Fibroblast of skin of abdomen (primary cell): ENCODE measurements at regions not wholly inside any gene's neighbourhood (a gene's known extent, or its start where the extent isn't known, plus 50 kb on each side); places are given as distances from the start of the nearest gene placed in this dataset.
"Not testable (repeated sequence)": the region's sequence is repeated elsewhere in the genome, so short reads cannot be mapped to it uniquely, and the experiment has no call there.

Experiments
- DNase-seq: peaks from one replicate; pipeline ENCODE4 v3.0.0-alpha.2; 2013

GRCh38 chr7:114180556-114181266, 233.9 kb upstream of the FOXP2 start:
- DNase-seq = no peak

- peak; percentile 38 for DNase-seq
Observed at GRCh38 chr7:114175125-114175524, 239.5 kb upstream of the FOXP2 start.

- no peak for DNase-seq
Observed at GRCh38 chr7:114173170-114173890, 241.3 kb upstream of the FOXP2 start.

GRCh38 chr7:114169389-114169788, 245.2 kb upstream of the FOXP2 start:
- DNase-seq = not testable (repeated sequence)

- no peak for DNase-seq
Observed at GRCh38 chr7:114160925-114161324, 242.1 kb upstream of the PPP1R3A start.

- no peak for DNase-seq
Observed at GRCh38 chr7:114158854-114159253, 240.0 kb upstream of the PPP1R3A start.

- DNase-seq = peak; percentile 2
Observed at GRCh38 chr7:114158275-114158674, 239.5 kb upstream of the PPP1R3A start.

- no peak for DNase-seq
Observed at GRCh38 chr7:114156178-114156577, 237.4 kb upstream of the PPP1R3A start.

- DNase-seq = no peak
Observed at GRCh38 chr7:114155116-114156110, 236.6 kb upstream of the PPP1R3A start.

- DNase-seq = no peak
Observed at GRCh38 chr7:114153700-114154099, 234.9 kb upstream of the PPP1R3A start.

GRCh38 chr7:114152314-114152938, 233.6 kb upstream of the PPP1R3A start:
- DNase-seq = no peak

- DNase-seq = no peak
Observed at GRCh38 chr7:114151777-114152176, 233.0 kb upstream of the PPP1R3A start.

- no peak for DNase-seq
Observed at GRCh38 chr7:114150689-114151088, 231.9 kb upstream of the PPP1R3A start.

GRCh38 chr7:114148779-114149178, 230.0 kb upstream of the PPP1R3A start:
- DNase-seq = no peak

GRCh38 chr7:114141415-114141814, 222.6 kb upstream of the PPP1R3A start:
- peak; percentile 2 for DNase-seq

GRCh38 chr7:114140561-114140960, 221.8 kb upstream of the PPP1R3A start:
- DNase-seq = no peak

GRCh38 chr7:114139690-114140089, 220.9 kb upstream of the PPP1R3A start:
- DNase-seq = not testable (repeated sequence)

- DNase-seq = no peak
Observed at GRCh38 chr7:114138587-114138986, 219.8 kb upstream of the PPP1R3A start.

- no peak for DNase-seq
Observed at GRCh38 chr7:114133717-114134116, 214.9 kb upstream of the PPP1R3A start.

- DNase-seq = no peak
Observed at GRCh38 chr7:114130866-114131265, 212.1 kb upstream of the PPP1R3A start.

GRCh38 chr7:114128880-114129279, 210.1 kb upstream of the PPP1R3A start:
- DNase-seq = no peak

- DNase-seq = no peak
Observed at GRCh38 chr7:114126095-114126494, 207.3 kb upstream of the PPP1R3A start.
